Neuronal stem cell (in vitro differentiated cells): ENCODE measurements at regions not wholly inside any gene's neighbourhood (a gene's known extent, or its start where the extent isn't known, plus 50 kb on each side); places are given as distances from the start of the nearest gene placed in this dataset.

Experiments
- DNase-seq: peaks from one replicate; pipeline ENCODE4 v3.0.0-alpha.2; 2013; ENCODE audit warnings: low spot score
- H2AFZ ChIP-seq: one replicate; pipeline ENCODE4 v1.6.1; 2013; ENCODE audit warnings: mild to moderate bottlenecking, low read length, inconsistent platforms
- H2AK5ac ChIP-seq: 2 replicates; pipeline ENCODE4 v1.6.1; 2013; ENCODE audit warnings: low read depth, mild to moderate bottlenecking, inconsistent platforms, low read length, moderate library complexity, mixed read lengths
- H2BK120ac ChIP-seq: 2 replicates; pipeline ENCODE4 v1.6.1; 2013; ENCODE audit warnings: low read depth, mild to moderate bottlenecking, inconsistent platforms, low read length, moderate library complexity, mixed read lengths
- H2BK12ac ChIP-seq: one replicate; pipeline ENCODE4 v1.6.1; 2013; ENCODE audit warnings: low read length, inconsistent platforms
- H2BK15ac ChIP-seq: 2 replicates; pipeline ENCODE4 v1.6.1; 2013; ENCODE audit warnings: mild to moderate bottlenecking, low read length, inconsistent platforms, mixed read lengths
- H2BK5ac ChIP-seq: one replicate; pipeline ENCODE4 v1.6.1; 2013; ENCODE audit warnings: inconsistent platforms, mild to moderate bottlenecking, low read length, moderate library complexity
- H3K14ac ChIP-seq: one replicate; pipeline ENCODE4 v1.6.1; 2013; ENCODE audit warnings: low read length, inconsistent platforms
- H3K18ac ChIP-seq: 2 replicates; pipeline ENCODE4 v1.6.1; 2013; ENCODE audit warnings: low read length, inconsistent platforms
- H3K23ac ChIP-seq: 2 replicates; pipeline ENCODE4 v1.6.1; 2013; ENCODE audit warnings: low read depth, mild to moderate bottlenecking, mixed read lengths, low read length, inconsistent platforms; ENCODE audit not compliant: poor library complexity
- H3K27ac ChIP-seq: replicated peaks from 3 replicates; pipeline ENCODE4 v1.5.1; 2013; ENCODE audit warnings: low read length, inconsistent platforms
- H3K27me3 ChIP-seq, 3 experiments: 2 replicates each; pipeline ENCODE4 v1.6.1; 2013; ENCODE audit warnings: low read length in 3 of 3, mild to moderate bottlenecking in 2 of 3, inconsistent platforms in 1 of 3, low read depth in 1 of 3, mixed read lengths in 1 of 3, moderate library complexity in 1 of 3; ENCODE audit not compliant: control insufficient read depth in 3 of 3, insufficient read depth in 3 of 3
- H3K36me3 ChIP-seq, 2 donors: replicated peaks in 1 of 2; 2 replicates each; pipeline ENCODE4 v1.6.1; 2013; ENCODE audit warnings: low read length in 2 of 2; ENCODE audit not compliant: control insufficient read depth in 2 of 2, insufficient read depth in 2 of 2
- H3K4ac ChIP-seq: 2 replicates; pipeline ENCODE4 v1.6.1; 2013; ENCODE audit warnings: inconsistent platforms, mild to moderate bottlenecking, low read length, moderate library complexity
- H3K4me1 ChIP-seq, 2 donors: 1 replicate in 1 of 2; 2 replicates in 1 of 2; pipeline ENCODE4 v1.6.1; 2013; ENCODE audit warnings: low read length in 2 of 2, low read depth in 1 of 2; ENCODE audit not compliant: control insufficient read depth in 2 of 2, insufficient read depth in 1 of 2
- H3K4me2 ChIP-seq: one replicate; pipeline ENCODE4 v1.6.1; 2013; ENCODE audit warnings: mild to moderate bottlenecking, low read length, inconsistent platforms; ENCODE audit not compliant: insufficient read depth, poor library complexity, severe bottlenecking
- H3K4me3 ChIP-seq, 2 donors: 2 replicates each; pipeline ENCODE4 v1.5.1; 2013; ENCODE audit warnings: low read length in 2 of 2, mild to moderate bottlenecking in 2 of 2, inconsistent platforms in 1 of 2, moderate library complexity in 1 of 2
- H3K79me1 ChIP-seq: one replicate; pipeline ENCODE4 v1.6.1; 2013; ENCODE audit warnings: low read depth, mild to moderate bottlenecking, inconsistent platforms, low read length, moderate library complexity
- H3K9ac ChIP-seq: one replicate; pipeline ENCODE4 v1.6.1; 2013; ENCODE audit warnings: mild to moderate bottlenecking, low read depth, low read length, inconsistent platforms; ENCODE audit not compliant: poor library complexity
- H3K9me3 ChIP-seq, 2 donors: replicated peaks in 1 of 2; 2 replicates each; pipeline versions ENCODE3 to v1.6.1; 2013; ENCODE audit warnings: low read length in 2 of 2, mild to moderate bottlenecking in 2 of 2, inconsistent platforms in 1 of 2, low read depth in 1 of 2, mixed read lengths in 1 of 2, moderate library complexity in 1 of 2; ENCODE audit not compliant: control insufficient read depth in 2 of 2, insufficient read depth in 1 of 2
- H4K8ac ChIP-seq: one replicate; pipeline ENCODE4 v1.6.1; 2013; ENCODE audit warnings: low read depth, mild to moderate bottlenecking, inconsistent platforms, low read length, moderate library complexity
- H4K91ac ChIP-seq: one replicate; pipeline ENCODE4 v1.6.1; 2013; ENCODE audit warnings: low read length, low read depth, mild to moderate bottlenecking, inconsistent platforms; ENCODE audit not compliant: poor library complexity
- WGBS, 2 donors: extraction: QIAGEN DNeasy Blood & Tissue Kit; methylation state at CpG; one replicate each; pipeline ENCODE4 v1.1.7; 2013; ENCODE audit warnings: missing lambda C conversion rate in 2 of 2, mixed read lengths in 1 of 2; ENCODE audit not compliant: insufficient read length in 2 of 2, insufficient replicate concordance in 1 of 2; ENCODE audit errors: extremely low coverage in 2 of 2; 5-methylcytosine and 5-hydroxymethylcytosine counted together

DNA sequence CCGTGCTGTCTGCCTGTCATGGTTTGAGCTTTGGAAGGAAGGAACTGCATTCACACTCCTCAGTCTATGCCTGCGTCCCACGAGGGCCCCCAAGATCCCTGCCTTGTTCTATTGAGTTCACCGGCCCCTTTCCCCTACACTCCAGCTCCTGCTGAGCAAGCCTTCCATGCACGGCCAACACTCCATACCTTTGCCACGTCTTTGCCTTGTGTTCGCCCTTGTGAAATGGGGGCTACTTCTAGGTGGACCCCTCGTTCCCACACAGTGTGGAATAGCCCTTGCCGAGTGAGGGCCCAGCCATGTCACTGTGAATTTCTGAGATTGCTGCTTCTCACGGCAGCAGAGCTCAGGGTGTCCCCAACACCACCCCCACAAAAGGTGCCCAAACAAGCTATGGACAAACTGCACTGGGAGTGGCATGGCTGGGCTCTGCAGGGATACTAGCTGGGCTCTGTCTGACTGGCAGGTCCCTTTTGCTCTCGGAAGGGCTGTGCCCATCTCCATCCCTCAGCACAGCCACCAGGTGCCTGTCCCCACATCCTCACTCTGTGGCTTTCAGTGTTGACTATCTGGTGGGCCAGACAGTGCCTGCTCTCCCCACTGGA is 67.9 kb upstream of the ADAMTS2 start:
- Histone ChIP-seq H3K14ac (peak overlapping the region; percentile 89), H3K36me3 (no peaks in the 10 kb centered on the region)

DNA sequence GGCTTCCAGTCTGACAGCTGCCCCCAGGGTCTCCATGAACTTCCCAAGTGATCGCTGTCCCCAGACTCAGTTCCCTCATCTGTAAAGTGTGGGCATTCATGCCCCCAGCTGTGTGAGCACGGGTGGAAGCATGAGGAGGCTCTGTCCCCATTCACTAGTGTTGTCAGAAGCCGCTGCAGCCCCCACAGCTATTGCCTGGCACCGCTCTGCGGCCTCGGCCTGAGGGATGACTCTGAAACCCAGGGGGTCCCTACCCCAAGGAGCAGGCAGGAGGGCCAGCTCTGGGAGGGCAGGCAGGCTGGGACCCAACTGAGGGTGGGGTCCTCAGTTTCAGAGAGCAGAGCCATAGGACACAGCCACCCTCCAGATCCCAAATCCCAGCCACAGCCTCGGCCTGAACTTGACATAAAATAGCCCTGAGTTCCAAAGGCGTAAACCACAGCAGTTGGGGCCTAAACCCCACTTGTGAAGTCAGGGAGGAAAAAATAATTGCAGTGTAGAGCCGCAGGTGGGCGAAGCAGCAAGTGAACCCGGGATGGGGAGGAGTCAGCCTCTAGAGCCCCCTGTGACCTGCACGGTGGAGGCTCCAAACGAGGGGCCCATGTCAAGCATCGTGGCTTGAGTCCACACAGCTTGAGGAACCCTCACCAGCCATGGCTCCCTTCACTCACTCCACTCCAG is 66.0 kb upstream of the ADAMTS2 start:
- no peaks in the 10 kb centered on the region for H3K79me1 ChIP-seq
- H3K23ac ChIP-seq = peak overlapping the region; percentile 73
- no peak for DNase-seq
- no peak overlapping the region for H4K91ac ChIP-seq
- peak overlapping the region; percentile 43 for H2BK15ac ChIP-seq
- H3K27me3 ChIP-seq = no peaks in the 10 kb centered on the region
- no peak overlapping the region for H3K4me3 ChIP-seq
- peak overlapping the region; percentile 74 for H2AK5ac ChIP-seq
- H3K18ac ChIP-seq = peak overlapping the region; percentile 76
- no peaks in the 10 kb centered on the region for H3K9me3 ChIP-seq
- no peak overlapping the region for H2BK12ac ChIP-seq
- H3K4ac ChIP-seq = peak overlapping the region; percentile 53
- H3K14ac ChIP-seq = peak overlapping the region; percentile 17
- peaks cover 0 to 1% of the 10 kb centered on the region in 2 donors for H3K4me1 ChIP-seq
- no peak overlapping the region for H3K27ac ChIP-seq
- WGBS, 2 donors = no CpG with 5 or more reads among the region's 14 CpGs
- no peak overlapping the region for H3K4me2 ChIP-seq
- H2AFZ ChIP-seq = no peak overlapping the region
- H2BK120ac ChIP-seq = no peak overlapping the region
- no peak overlapping the region for H4K8ac ChIP-seq
- no peak overlapping the region for H3K9ac ChIP-seq
- no peaks in the 10 kb centered on the region for H3K36me3 ChIP-seq
- H2BK5ac ChIP-seq = peak overlapping the region; percentile 39

More for the DNA sequence above, 67.9 kb upstream of the ADAMTS2 start:
- no peak overlapping the region for H4K91ac ChIP-seq
- H3K79me1 ChIP-seq = no peaks in the 10 kb centered on the region
- peak overlapping the region; percentile 92 for H4K8ac ChIP-seq
- no CpG with 5 or more reads among the region's 11 CpGs for WGBS, 2 donors
- H2BK15ac ChIP-seq = no peak overlapping the region
- H2AK5ac ChIP-seq = peak overlapping the region; percentile 94
- peak overlapping the region; percentile 31 for H3K23ac ChIP-seq
- H3K9ac ChIP-seq = peak overlapping the region; percentile 63
- no peak overlapping the region for H2AFZ ChIP-seq
- H3K4me3 ChIP-seq = no peak overlapping the region
- DNase-seq = no peak
- H3K9me3 ChIP-seq = no peaks in the 10 kb centered on the region
- no peak overlapping the region for H2BK12ac ChIP-seq
- H3K4ac ChIP-seq = no peak overlapping the region
- peak overlapping the region; percentile 24 for H2BK120ac ChIP-seq
- no peak overlapping the region for H3K27ac ChIP-seq
- no peak overlapping the region for H3K18ac ChIP-seq
- H3K4me1 ChIP-seq = peaks cover 1 to 8% of the 10 kb centered on the region in 2 donors
- no peak overlapping the region for H3K4me2 ChIP-seq
- H3K27me3 ChIP-seq = no peaks in the 10 kb centered on the region
- no peak overlapping the region for H2BK5ac ChIP-seq

DNA sequence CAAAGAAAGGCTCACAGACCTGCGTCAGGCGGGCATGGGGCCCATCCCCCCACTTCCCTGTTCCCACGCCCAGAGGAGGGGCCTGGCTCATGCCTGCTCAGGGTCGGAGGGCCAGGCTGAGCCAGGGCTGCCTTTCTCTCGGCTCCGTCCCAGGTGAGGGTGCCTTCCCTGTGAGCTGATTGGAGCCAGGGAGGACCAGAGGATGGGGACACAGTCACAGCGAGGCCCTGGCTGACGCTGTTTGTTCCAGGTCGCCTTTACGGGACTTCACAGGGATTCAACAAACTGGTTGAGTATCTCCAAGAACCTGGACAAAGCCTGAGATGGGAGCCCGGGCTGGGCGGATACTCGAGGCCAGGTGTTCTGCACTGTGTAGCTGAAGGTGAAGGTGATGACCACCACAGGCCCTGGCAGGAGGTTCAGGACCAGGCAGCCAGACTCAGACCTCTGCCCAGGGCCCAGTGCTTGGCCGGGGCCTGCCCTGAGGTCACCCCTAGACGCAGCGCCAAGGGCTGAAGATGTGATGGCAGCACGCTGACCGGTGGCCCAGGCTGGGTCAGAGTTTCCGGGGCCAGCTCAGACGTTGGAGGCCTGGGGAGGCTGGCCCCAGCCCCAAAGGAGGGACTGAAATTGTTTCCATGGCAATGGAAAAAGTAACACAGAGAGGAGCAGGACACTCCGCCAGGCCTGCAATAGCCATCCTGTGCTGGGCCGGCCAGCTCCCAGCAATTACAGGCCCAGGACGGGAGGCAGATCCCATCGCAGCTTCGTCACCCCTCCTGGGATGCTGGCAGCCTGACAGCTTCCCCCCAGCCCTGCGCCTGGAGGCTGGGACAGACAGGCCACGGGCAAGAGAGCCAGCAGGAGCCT is 65.3 kb upstream of the ADAMTS2 start:
- no peak overlapping the region for H2AFZ ChIP-seq
- no peak for DNase-seq

DNA sequence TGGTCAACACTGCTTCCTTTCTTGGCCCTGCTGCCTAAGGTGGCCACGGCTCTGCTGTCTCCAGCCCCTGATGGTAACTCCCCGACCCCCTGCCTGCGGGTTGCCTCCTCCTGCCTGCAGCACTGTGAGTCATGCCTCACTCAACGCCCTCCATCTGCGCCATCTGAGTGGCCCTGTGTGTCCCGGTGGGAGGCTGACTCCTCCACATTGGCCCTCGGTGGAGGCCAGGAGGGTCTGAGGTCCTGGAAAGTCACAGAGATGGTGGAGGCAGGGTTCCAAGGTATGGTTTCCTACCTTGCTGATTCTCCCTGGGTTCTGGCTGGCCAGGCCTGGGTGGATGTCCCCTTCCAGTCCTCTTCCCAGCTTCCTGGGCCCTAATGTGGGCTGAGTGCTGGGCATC is 64.5 kb upstream of the ADAMTS2 start:
- Histone ChIP-seq H3K9ac (no peak overlapping the region), H3K27ac (no peak overlapping the region), H3K9me3 (no peaks in the 10 kb centered on the region), H3K79me1 (no peaks in the 10 kb centered on the region), H2BK5ac (no peak overlapping the region), H3K4me1 (peaks cover 0 to 1% of the 10 kb centered on the region in 2 donors), H2AFZ (no peak overlapping the region), H3K14ac (peak overlapping the region; percentile 97), H3K4ac (no peak overlapping the region), H3K4me2 (no peak overlapping the region), H3K18ac (peak overlapping the region; percentile 64), H3K27me3 (no peaks in the 10 kb centered on the region), H4K8ac (no peak overlapping the region), H3K4me3 (no peak overlapping the region), H4K91ac (no peak overlapping the region), H2BK120ac (no peak overlapping the region), H2BK15ac (no peak overlapping the region), H2AK5ac (no peak overlapping the region), H3K23ac (no peak overlapping the region), H3K36me3 (no peaks in the 10 kb centered on the region), H2BK12ac (no peak overlapping the region)
- WGBS, 2 donors = no CpG with 5 or more reads among the region's 7 CpGs
- no peak for DNase-seq

More for the DNA sequence above, 65.3 kb upstream of the ADAMTS2 start:
- no peak overlapping the region for H3K4me2 ChIP-seq
- peak overlapping the region; percentile 37 for H3K4ac ChIP-seq
- no peak overlapping the region for H3K4me3 ChIP-seq
- H2BK12ac ChIP-seq = no peak overlapping the region
- H2BK5ac ChIP-seq = no peak overlapping the region
- no CpG with 5 or more reads among the region's 27 CpGs for WGBS, 2 donors
- H3K9ac ChIP-seq = no peak overlapping the region
- H4K91ac ChIP-seq = no peak overlapping the region
- peaks cover 0 to 1% of the 10 kb centered on the region in 2 donors for H3K4me1 ChIP-seq
- H2AK5ac ChIP-seq = peak overlapping the region; percentile 60
- H3K18ac ChIP-seq = peak overlapping the region; percentile 20
- H2BK120ac ChIP-seq = no peak overlapping the region
- peak overlapping the region; percentile 62 for H2BK15ac ChIP-seq
- no peaks in the 10 kb centered on the region for H3K36me3 ChIP-seq
- H3K23ac ChIP-seq = no peak overlapping the region
- peak overlapping the region; percentile 65 for H4K8ac ChIP-seq
- no peaks in the 10 kb centered on the region for H3K27me3 ChIP-seq
- H3K9me3 ChIP-seq = no peaks in the 10 kb centered on the region
- no peak overlapping the region for H3K27ac ChIP-seq
- H3K14ac ChIP-seq = peak overlapping the region; percentile 39
- no peaks in the 10 kb centered on the region for H3K79me1 ChIP-seq
